Peyer's patch (tissue), 4 donors: ENCODE measurements at regions not wholly inside any gene's neighbourhood (a gene's known extent, or its start where the extent isn't known, plus 50 kb on each side); places are given as distances from the start of the nearest gene placed in this dataset.

Source experiments
- DNase-seq, 3 donors: peaks; one replicate each; pipeline ENCODE4 v3.0.0-alpha.2; 2017 to 2019
- H3K27ac ChIP-seq, 4 donors: fragments of 200-600 bp; sonication (generic); one replicate each; pipeline ENCODE4 v1.5.1; 2016 to 2019
- H3K27me3 ChIP-seq, 2 donors: fragments of 200-600 bp; sonication (generic); one replicate each; pipeline ENCODE4 v1.5.1; 2019
- H3K36me3 ChIP-seq, 3 donors: fragments of 200-600 bp; sonication (generic); one replicate each; pipeline ENCODE4 v1.5.1; 2016 to 2019
- H3K4me1 ChIP-seq, 4 donors: fragments of 200-600 bp; sonication (generic); one replicate each; pipeline ENCODE4 v1.5.1; 2016 to 2019
- H3K4me3 ChIP-seq, 4 donors: fragments of 200-600 bp; sonication (generic); 1 replicate in 3 of 4; 2 replicates in 1 of 4; pipeline ENCODE4 v1.5.1; 2016 to 2019; ENCODE audit warnings: mild to moderate bottlenecking in 1 of 4
- H3K9me3 ChIP-seq, 4 donors: fragments of 200-600 bp; sonication (generic); one replicate each; pipeline ENCODE4 v1.5.1; 2016 to 2019; ENCODE audit warnings: mild to moderate bottlenecking in 1 of 4
- POLR2A ChIP-seq, 2 donors: fragments of 450-650 bp; IDR thresholded peaks; one replicate each; pipeline ENCODE4 v1.5.1; 2017; ENCODE audit warnings: antibody characterized with exemption in 2 of 2, mild to moderate bottlenecking in 2 of 2, moderate library complexity in 2 of 2
- TF ChIP-seq, protein P1 (sequence below), 6 experiments: fragments of 450-650 bp in 4 of 6; fragments of 200-600 bp in 2 of 6; sonication (generic) in 1 of 6; IDR thresholded peaks; one replicate each; pipeline ENCODE4 v1.5.1; 2017 to 2019; ENCODE audit warnings: antibody characterized with exemption in 6 of 6, mild to moderate bottlenecking in 3 of 6, moderate library complexity in 1 of 6

DNA sequence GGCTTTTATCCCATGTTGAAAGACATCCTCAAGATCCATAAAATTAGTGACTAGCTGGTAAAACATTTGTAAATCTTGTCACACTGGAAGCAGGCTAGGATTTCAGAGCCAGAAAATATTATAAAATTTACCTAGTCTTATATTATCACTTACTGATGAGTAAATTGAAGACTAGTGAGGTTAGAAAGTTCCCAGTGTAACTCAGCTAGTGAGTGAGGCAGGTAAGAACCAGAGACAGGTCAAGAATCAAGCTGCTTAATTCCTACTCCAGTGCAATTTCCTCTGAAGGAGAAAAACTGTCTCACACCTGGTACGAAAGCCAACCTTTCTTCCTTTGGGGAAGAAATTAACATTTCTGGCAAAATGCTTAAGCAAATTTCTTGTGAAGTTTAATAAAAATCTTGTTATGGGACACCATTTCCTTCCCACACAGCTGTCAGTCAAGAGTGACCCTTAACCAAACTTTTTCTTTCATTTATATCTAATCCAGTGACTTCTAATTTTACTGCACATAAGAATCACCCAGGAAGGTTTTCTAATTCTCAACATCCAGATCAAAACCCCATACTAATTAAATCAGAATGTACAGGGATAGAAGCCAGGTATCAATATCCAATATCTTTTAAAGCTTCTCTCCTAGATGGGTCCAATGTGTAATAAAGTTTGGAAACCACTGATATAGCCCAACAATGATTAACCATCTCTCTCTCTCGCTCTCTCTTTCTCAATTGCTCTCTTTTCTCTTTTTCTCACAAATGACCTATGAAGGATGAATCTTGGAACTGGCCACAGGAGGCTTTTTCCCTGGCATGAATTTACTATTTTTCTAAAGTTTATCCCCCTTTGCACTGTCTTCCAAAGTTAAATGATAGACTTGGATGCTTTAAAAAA, 264.3 kb upstream of the SLC39A10 start:
- Histone ChIP-seq H3K9me3 (no peaks in the 10 kb centered on the region), H3K27me3 (no peaks in the 10 kb centered on the region), H3K4me1 (no peaks in the 10 kb centered on the region), H3K27ac (no peak overlapping the region), H3K36me3 (no peaks in the 10 kb centered on the region), H3K4me3 (no peak overlapping the region)
- DNase-seq: no peak
- TF ChIP-seq, protein P1, sequence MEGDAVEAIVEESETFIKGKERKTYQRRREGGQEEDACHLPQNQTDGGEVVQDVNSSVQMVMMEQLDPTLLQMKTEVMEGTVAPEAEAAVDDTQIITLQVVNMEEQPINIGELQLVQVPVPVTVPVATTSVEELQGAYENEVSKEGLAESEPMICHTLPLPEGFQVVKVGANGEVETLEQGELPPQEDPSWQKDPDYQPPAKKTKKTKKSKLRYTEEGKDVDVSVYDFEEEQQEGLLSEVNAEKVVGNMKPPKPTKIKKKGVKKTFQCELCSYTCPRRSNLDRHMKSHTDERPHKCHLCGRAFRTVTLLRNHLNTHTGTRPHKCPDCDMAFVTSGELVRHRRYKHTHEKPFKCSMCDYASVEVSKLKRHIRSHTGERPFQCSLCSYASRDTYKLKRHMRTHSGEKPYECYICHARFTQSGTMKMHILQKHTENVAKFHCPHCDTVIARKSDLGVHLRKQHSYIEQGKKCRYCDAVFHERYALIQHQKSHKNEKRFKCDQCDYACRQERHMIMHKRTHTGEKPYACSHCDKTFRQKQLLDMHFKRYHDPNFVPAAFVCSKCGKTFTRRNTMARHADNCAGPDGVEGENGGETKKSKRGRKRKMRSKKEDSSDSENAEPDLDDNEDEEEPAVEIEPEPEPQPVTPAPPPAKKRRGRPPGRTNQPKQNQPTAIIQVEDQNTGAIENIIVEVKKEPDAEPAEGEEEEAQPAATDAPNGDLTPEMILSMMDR (IDR thresholded peaks at IDR 0.05): no peak
- TF ChIP-seq POLR2A (IDR thresholded peaks at IDR 0.05): no peak

DNA sequence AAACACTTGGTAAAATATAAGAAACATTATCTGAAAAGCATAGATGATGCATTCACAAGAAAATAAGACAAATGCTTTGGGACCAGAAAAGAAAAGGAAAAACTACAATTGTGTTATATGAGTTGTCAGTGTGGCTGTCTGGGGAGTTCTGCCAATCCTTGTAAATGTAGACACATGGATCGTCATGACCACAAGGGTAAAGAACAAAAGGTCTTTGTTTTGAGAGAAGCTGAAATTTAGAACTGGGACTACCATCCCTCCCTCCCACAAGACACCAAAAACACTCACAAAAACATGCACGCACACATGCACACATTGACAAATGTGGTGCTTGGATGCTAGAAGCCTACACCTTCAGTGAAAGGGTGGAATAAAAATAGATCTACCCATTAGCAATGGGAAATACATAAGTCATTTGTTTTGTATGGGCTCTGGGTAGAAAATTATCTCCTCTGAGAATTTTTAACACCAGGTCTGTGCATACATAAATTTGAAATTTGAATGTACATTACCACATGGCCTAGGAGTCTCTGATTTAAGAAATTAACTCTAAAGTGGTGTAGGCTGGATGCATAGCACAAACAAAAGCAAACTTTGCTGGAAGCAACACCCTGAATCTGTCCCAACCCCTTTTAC, 266.2 kb upstream of the SLC39A10 start:
- no peak for TF ChIP-seq POLR2A (IDR thresholded peaks at IDR 0.05)
- TF ChIP-seq, protein P1 (IDR thresholded peaks at IDR 0.05): no peak
- H3K4me1 ChIP-seq: no peaks in the 10 kb centered on the region

DNA sequence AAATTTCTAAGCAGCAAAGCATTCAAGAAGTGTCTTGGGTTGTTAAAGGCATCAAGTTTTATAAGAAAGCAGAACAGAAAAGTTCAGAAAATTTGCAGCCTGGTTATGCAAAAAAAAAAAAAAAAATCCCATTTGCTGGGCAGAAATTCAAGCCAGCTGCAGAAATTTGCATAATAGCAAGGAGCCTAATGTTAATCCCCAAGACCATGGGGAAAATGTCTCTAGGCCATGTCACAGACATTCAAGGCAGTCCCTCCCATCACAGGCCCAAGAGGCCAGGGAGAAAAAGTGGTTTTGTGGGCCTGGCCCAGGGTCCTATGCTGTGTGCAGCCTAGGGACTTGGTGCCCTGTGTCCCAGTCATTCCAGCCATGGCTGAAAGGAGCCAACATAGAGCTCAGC, 269.0 kb upstream of the SLC39A10 start:
- Histone ChIP-seq H3K36me3 (no peaks in the 10 kb centered on the region), H3K9me3 (no peaks in the 10 kb centered on the region), H3K27ac (no peak overlapping the region), H3K4me1 (no peaks in the 10 kb centered on the region), H3K27me3 (no peaks in the 10 kb centered on the region), H3K4me3 (no peak overlapping the region)
- no peak for DNase-seq
- TF ChIP-seq, protein P1 (IDR thresholded peaks at IDR 0.05): no peak
- no peak for TF ChIP-seq POLR2A (IDR thresholded peaks at IDR 0.05)

More for the DNA sequence above, 266.2 kb upstream of the SLC39A10 start:
- no peaks in the 10 kb centered on the region for H3K27me3 ChIP-seq
- H3K36me3 ChIP-seq: no peaks in the 10 kb centered on the region
- H3K9me3 ChIP-seq: no peaks in the 10 kb centered on the region
- no peak for DNase-seq
- no peak overlapping the region for H3K27ac ChIP-seq
- H3K4me3 ChIP-seq: no peak overlapping the region

DNA sequence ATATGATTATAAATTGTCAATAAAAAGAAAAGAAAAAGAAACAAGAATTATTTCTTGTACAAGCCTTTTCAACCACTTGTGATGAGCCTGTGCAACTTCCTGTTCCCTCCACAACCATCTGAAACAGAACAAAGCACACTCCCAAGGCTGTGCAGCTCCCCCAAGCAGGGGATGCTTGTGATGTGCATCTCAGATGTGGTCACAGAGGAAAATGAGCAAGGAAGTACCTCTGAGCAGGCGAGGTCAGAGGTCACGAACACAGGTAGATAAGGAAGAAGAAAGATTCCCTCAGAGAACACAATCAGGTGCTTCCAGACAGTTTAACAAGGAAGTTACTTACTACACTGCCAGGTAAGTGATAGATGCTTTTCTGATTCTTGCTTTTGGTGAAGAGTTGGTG, 274.8 kb upstream of the SLC39A10 start:
- no peaks in the 10 kb centered on the region for H3K36me3 ChIP-seq
- H3K9me3 ChIP-seq: no peaks in the 10 kb centered on the region
- no peak overlapping the region for H3K27ac ChIP-seq
- DNase-seq: peak in 1 of 3 donors; percentile 21
- TF ChIP-seq POLR2A (IDR thresholded peaks at IDR 0.05): no peak
- TF ChIP-seq, protein P1 (IDR thresholded peaks at IDR 0.05): no peak
- H3K4me3 ChIP-seq: no peak overlapping the region
- no peaks in the 10 kb centered on the region for H3K27me3 ChIP-seq
- H3K4me1 ChIP-seq: no peaks in the 10 kb centered on the region

DNA sequence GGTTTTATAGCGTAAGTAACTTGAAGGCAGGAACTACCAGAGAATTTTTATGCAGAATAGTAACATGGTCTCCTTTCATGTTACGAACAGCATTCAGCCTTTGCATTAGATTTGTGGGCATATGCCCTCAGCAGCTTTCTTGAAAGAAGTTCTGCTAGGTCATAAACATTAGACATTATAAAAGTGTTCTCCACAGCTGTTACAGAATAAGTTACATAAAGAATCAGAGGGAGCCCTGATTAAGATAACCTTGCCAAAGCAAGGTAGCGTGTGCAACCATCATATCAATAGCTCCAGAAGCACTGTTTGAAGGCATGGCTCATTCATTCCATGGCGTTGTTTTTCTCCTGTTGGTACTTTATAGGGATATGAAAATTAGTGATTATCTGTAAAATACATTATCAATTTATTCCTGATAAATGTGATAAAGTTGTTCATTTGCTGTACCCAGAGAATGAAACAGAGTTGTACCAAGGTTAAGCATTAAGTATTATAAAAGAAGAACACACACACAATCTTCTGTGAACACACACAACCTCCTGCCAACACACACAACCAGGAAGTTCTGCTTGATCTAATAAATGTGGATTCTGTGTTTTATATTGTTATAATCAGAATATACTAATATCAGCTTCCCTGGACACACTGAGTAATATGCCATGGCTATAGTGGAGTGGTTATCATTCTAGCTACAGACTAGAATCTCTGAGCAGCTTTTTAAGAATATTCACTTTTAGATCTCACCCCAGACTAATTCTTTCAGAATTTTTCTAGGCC, 286.7 kb upstream of the SLC39A10 start:
- TF ChIP-seq, protein P1 (IDR thresholded peaks at IDR 0.05): no peak
- no peak for TF ChIP-seq POLR2A (IDR thresholded peaks at IDR 0.05)

More for the DNA sequence above, 286.7 kb upstream of the SLC39A10 start:
- Histone ChIP-seq H3K4me1 (no peaks in the 10 kb centered on the region), H3K4me3 (no peak overlapping the region), H3K36me3 (no peaks in the 10 kb centered on the region), H3K27ac (no peak overlapping the region), H3K9me3 (no peaks in the 10 kb centered on the region), H3K27me3 (no peaks in the 10 kb centered on the region)
- no peak for DNase-seq
